ENCODE measurements at regions not wholly inside any gene's neighbourhood (a gene's known extent, or its start where the extent isn't known, plus 50 kb on each side); places are given as distances from the start of the nearest gene placed in this dataset.

DNA sequence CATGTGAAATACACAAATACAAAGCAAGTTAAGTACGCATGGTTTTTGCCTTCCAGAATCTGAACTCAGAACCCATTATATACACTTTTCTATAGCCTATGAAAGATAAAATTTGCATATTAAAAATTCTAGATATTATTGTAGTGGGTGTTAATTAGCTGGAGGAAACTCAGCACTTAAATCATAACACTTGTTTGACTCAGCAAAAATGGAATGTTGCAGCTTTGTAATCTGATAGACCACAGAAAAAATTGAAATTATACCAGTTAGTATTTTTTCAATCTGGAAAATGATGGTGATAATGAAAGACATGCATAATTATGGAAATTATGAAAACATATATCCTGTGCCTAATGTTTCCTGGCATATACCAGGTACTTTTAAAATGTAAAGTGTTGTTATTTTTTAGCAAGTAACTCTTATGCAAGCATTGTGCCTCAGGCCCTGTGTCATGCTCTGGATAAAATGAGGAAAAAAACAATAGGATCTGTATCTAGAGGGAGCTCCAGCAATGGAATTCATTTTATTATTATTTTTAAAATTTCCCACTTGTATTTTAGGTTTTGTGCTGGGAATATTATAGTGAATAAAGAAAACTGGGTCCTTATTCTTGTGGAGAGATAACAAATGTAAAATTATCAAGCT, 490.4 kb upstream of the SEMA3A start:
- H3K4me1 Mint-ChIP-seq (ENCODE audit: unreplicated experiment), result peaks cover 4% of the 10 kb centered on the region
- no peaks in the 10 kb centered on the region for H3K9me3 Mint-ChIP-seq
- no peak overlapping the region for H3K27ac Mint-ChIP-seq
- no peak overlapping the region for H3K4me3 Mint-ChIP-seq
- H3K36me3 Mint-ChIP-seq, result no peaks in the 10 kb centered on the region
- TF ChIP-seq, protein P1, sequence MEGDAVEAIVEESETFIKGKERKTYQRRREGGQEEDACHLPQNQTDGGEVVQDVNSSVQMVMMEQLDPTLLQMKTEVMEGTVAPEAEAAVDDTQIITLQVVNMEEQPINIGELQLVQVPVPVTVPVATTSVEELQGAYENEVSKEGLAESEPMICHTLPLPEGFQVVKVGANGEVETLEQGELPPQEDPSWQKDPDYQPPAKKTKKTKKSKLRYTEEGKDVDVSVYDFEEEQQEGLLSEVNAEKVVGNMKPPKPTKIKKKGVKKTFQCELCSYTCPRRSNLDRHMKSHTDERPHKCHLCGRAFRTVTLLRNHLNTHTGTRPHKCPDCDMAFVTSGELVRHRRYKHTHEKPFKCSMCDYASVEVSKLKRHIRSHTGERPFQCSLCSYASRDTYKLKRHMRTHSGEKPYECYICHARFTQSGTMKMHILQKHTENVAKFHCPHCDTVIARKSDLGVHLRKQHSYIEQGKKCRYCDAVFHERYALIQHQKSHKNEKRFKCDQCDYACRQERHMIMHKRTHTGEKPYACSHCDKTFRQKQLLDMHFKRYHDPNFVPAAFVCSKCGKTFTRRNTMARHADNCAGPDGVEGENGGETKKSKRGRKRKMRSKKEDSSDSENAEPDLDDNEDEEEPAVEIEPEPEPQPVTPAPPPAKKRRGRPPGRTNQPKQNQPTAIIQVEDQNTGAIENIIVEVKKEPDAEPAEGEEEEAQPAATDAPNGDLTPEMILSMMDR (conservative IDR thresholded peaks at IDR 0.05), result no peak
- no peak for DNase-seq (ENCODE audit: extremely low spot score, unreplicated experiment)
- no peaks in the 10 kb centered on the region for H3K27me3 Mint-ChIP-seq

- H3K36me3 Mint-ChIP-seq, result no peaks in the 10 kb centered on the region
- H3K27me3 Mint-ChIP-seq, result no peaks in the 10 kb centered on the region
- H3K4me1 Mint-ChIP-seq (ENCODE audit: unreplicated experiment), result peaks cover 4% of the 10 kb centered on the region
- no peak for DNase-seq (ENCODE audit: extremely low spot score, unreplicated experiment)
- no peak overlapping the region for H3K27ac Mint-ChIP-seq
- TF ChIP-seq, protein P1 (conservative IDR thresholded peaks at IDR 0.05), result no peak
- no peak overlapping the region for H3K4me3 Mint-ChIP-seq
- H3K9me3 Mint-ChIP-seq, result no peaks in the 10 kb centered on the region
Measured at GRCh38 chr7:84682543-84682942, 488.0 kb upstream of the SEMA3A start.

GRCh38 chr7:84678841-84679240, 484.3 kb upstream of the SEMA3A start:
- no peaks in the 10 kb centered on the region for H3K36me3 Mint-ChIP-seq

DNA sequence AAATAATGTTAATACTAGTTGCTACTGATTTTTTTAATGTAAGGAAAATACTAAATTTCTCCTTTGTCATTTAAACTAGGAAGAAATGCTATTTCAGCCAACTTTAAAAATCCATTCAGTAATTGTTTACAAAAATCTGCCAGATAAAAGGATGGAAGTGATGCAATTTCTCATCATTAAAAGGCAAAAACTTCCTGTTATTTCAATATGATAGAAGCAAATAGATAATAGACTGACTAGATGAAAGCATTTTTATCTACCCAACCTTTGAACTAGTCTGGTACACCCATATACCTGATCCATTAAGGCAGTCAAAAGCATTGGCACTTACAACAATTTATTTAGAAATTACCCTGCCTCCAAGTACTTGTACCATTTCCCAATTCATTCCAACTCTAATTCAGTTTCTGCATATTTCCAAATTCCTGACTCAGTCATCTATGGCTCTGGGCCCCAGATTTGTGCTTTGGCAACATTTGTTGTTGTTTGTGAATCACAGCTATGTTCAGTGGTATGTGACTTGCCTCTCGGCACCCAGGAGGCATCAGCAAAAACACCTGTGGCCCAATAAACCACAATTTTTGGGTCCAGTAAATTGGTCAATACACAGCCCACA, 482.6 kb upstream of the SEMA3A start:
- DNase-seq (ENCODE audit: extremely low spot score, unreplicated experiment), result no peak
- Mint-ChIP-seq H3K9me3 (no peaks in the 10 kb centered on the region), H3K27ac (no peak overlapping the region), H3K36me3 (no peaks in the 10 kb centered on the region), H3K4me1 (ENCODE audit: unreplicated experiment) (no peaks in the 10 kb centered on the region), H3K27me3 (peaks cover 6% of the 10 kb centered on the region), H3K4me3 (no peak overlapping the region)
- TF ChIP-seq, protein P1 (conservative IDR thresholded peaks at IDR 0.05), result no peak

More at GRCh38 chr7:84678841-84679240, 484.3 kb upstream of the SEMA3A start:
- H3K27me3 Mint-ChIP-seq, result peaks cover 4% of the 10 kb centered on the region
- H3K4me1 Mint-ChIP-seq (ENCODE audit: unreplicated experiment), result no peaks in the 10 kb centered on the region
- no peak for DNase-seq (ENCODE audit: extremely low spot score, unreplicated experiment)
- TF ChIP-seq, protein P1 (conservative IDR thresholded peaks at IDR 0.05), result no peak
- H3K9me3 Mint-ChIP-seq, result no peaks in the 10 kb centered on the region
- H3K27ac Mint-ChIP-seq, result no peak overlapping the region
- H3K4me3 Mint-ChIP-seq, result no peak overlapping the region

DNA sequence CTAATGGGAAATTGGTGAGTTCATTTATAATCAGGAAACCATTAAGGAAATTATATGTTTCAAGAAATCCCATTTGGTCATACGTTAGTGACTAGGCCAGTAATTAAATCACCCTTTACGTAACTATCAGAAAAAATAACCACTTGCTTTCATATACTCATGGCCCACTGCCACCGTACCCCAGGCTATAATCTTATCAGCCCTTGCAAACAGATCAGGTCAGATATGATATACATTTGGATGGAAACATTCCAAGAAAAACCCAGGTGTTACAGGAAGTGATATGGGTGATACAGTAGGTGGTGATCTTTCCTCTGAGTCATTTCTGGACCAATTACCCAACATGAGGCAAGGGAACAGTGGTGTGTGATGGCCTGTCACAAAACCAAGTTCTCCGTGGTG, 481.0 kb upstream of the SEMA3A start:
- Mint-ChIP-seq H3K27me3 (peaks cover 6% of the 10 kb centered on the region), H3K4me3 (no peak overlapping the region), H3K4me1 (ENCODE audit: unreplicated experiment) (no peaks in the 10 kb centered on the region), H3K9me3 (no peaks in the 10 kb centered on the region), H3K36me3 (no peaks in the 10 kb centered on the region), H3K27ac (no peak overlapping the region)
- DNase-seq (ENCODE audit: extremely low spot score, unreplicated experiment), result no peak
- TF ChIP-seq, protein P1 (conservative IDR thresholded peaks at IDR 0.05), result no peak

Measured in type B pancreatic cell (in vitro differentiated cells).